ENCODE measurements at regions not wholly inside any gene's neighbourhood (a gene's known extent, or its start where the extent isn't known, plus 50 kb on each side); places are given as distances from the start of the nearest gene placed in this dataset.

DNA sequence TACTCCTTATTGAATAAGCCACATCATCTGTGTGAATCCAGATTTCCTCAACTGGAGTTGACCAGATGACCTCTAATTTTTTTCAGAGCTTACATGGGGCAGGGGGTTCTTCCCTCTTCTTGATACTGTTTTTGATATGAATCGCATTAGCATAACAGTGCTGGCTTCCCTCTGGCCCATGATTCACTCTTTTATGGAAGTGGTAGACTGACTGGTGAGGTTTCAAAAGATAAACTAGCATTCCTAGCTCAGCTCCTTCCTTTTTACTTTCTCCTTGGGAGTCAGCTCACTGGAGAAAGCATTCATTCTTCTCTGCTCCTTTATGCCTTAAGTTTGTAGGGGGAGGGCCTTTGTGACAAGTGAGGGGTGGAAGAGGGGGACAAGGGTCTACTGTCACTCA is 161.0 kb upstream of the FGF13 start:
- H3K9me3 ChIP-seq (ENCODE audit: control insufficient read depth, low read depth, low read length), result no peaks in the 10 kb centered on the region
- TF ChIP-seq, protein P1, sequence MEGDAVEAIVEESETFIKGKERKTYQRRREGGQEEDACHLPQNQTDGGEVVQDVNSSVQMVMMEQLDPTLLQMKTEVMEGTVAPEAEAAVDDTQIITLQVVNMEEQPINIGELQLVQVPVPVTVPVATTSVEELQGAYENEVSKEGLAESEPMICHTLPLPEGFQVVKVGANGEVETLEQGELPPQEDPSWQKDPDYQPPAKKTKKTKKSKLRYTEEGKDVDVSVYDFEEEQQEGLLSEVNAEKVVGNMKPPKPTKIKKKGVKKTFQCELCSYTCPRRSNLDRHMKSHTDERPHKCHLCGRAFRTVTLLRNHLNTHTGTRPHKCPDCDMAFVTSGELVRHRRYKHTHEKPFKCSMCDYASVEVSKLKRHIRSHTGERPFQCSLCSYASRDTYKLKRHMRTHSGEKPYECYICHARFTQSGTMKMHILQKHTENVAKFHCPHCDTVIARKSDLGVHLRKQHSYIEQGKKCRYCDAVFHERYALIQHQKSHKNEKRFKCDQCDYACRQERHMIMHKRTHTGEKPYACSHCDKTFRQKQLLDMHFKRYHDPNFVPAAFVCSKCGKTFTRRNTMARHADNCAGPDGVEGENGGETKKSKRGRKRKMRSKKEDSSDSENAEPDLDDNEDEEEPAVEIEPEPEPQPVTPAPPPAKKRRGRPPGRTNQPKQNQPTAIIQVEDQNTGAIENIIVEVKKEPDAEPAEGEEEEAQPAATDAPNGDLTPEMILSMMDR (conservative IDR thresholded peaks at IDR 0.05), result no peak
- 0 out of 2 replicates have a peak, but pooled peaks cover 2% of the 10 kb centered on the region for H3K79me2 ChIP-seq (ENCODE audit: insufficient read depth, low read length)
- Mint-ChIP-seq H3K27ac (no peak overlapping the region), H3K4me1 (peaks cover 8 to 15% of the 10 kb centered on the region in 2 experiments), H3K27me3 (ENCODE audit: low read depth) (no peaks in the 10 kb centered on the region), H3K9me3 (peaks cover 0 to 55% of the 10 kb centered on the region in 2 experiments; a peak in 4 of 5 replicates), H3K4me3 (no peak overlapping the region), H3K36me3 (ENCODE audit: insufficient read depth in 1 of 3, low read depth in 3 of 3) (no peaks in the 10 kb centered on the region; a peak in 1 of 7 replicates)
- H3K56ac ChIP-seq (ENCODE audit: insufficient read length, low read depth, low read length), result no peak overlapping the region
- no peak overlapping the region for H3K4ac ChIP-seq (ENCODE audit: low read depth, low read length)
- no peak overlapping the region for H2AFZ ChIP-seq (ENCODE audit: low read length)
- H2BK20ac ChIP-seq (ENCODE audit: low read depth, low read length, poor library complexity, severe bottlenecking), result no peak overlapping the region
- no peak overlapping the region for H3K9ac ChIP-seq (ENCODE audit: extremely low read depth, insufficient read length, low read length)
- H3K23me2 ChIP-seq (ENCODE audit: insufficient read length, low read depth, low read length, poor library complexity, severe bottlenecking), result no peaks in the 10 kb centered on the region
- H3K79me1 ChIP-seq (ENCODE audit: insufficient read depth, low read depth, low read length, poor library complexity, severe bottlenecking), result no peaks in the 10 kb centered on the region
- no peak overlapping the region for H2BK12ac ChIP-seq (ENCODE audit: insufficient read length, low read depth, low read length)
- no peak overlapping the region for H3K14ac ChIP-seq (ENCODE audit: insufficient read depth, low read length)
- H3K4me1 ChIP-seq (ENCODE audit: insufficient read depth, low read length), result no peaks in the 10 kb centered on the region
- no peaks in the 10 kb centered on the region for H4K20me1 ChIP-seq (ENCODE audit: control insufficient read depth, insufficient read depth, insufficient read length)
- H3K27ac ChIP-seq (ENCODE audit: insufficient read length, low read depth, low read length), result no peak overlapping the region
- H4K5ac ChIP-seq (ENCODE audit: insufficient read length, low read depth, low read length), result no peak overlapping the region
- no peak for DNase-seq
- H3K4me2 ChIP-seq (ENCODE audit: insufficient read depth, insufficient read length, low read length), result no peak overlapping the region
- no peak overlapping the region for H4K8ac ChIP-seq (replicated peaks; ENCODE audit: insufficient read length, low read depth, low read length)
- no peak overlapping the region for H3K18ac ChIP-seq (ENCODE audit: insufficient read length, low read depth, low read length)
- H2BK5ac ChIP-seq (ENCODE audit: insufficient read length, low read length), result no peak overlapping the region
- H3K27me3 ChIP-seq (ENCODE audit: insufficient read depth, low read length), result no peaks in the 10 kb centered on the region
- no peak overlapping the region for H4K91ac ChIP-seq (ENCODE audit: insufficient read length, low read depth, low read length)
- H2AK5ac ChIP-seq (ENCODE audit: insufficient read length, low read length), result no peak overlapping the region
- H3T11ph ChIP-seq (ENCODE audit: low read length), result no peak overlapping the region
- H2BK15ac ChIP-seq (ENCODE audit: low read depth, low read length), result no peak overlapping the region
- H3K23ac ChIP-seq (ENCODE audit: insufficient read length, low read depth, low read length), result no peak overlapping the region
- no CpG with 5 or more reads among the region's 1 CpG for WGBS (ENCODE audit: extremely low coverage, insufficient read length, low lambda C conversion rate)
- no peak overlapping the region for H2BK120ac ChIP-seq (ENCODE audit: low read depth, low read length, poor library complexity, severe bottlenecking)
